Transverse colon (tissue), 4 donors: ENCODE measurements at regions not wholly inside any gene's neighbourhood (a gene's known extent, or its start where the extent isn't known, plus 50 kb on each side); places are given as distances from the start of the nearest gene placed in this dataset.
"Not testable (repeated sequence)": the region's sequence is repeated elsewhere in the genome, so short reads cannot be mapped to it uniquely, and the experiment has no call there.

Experiments used
- DNase-seq: peaks from one replicate; pipeline ENCODE4 v3.0.0-alpha.2; 2019
- H3K27ac ChIP-seq, 4 donors: fragments of 200-600 bp; sonication (generic); 2 replicates each; pipeline ENCODE4 v1.5.1; 2016 to 2018; ENCODE audit warnings: inconsistent platforms in 4 of 4
- H3K27me3 ChIP-seq: fragments of 200-600 bp; sonication (generic); 2 replicates; pipeline ENCODE4 v1.5.1; 2017; ENCODE audit warnings: inconsistent platforms
- H3K36me3 ChIP-seq, 4 donors: fragments of 200-600 bp; sonication (generic); 2 replicates each; pipeline ENCODE4 v1.5.1; 2017 to 2019; ENCODE audit warnings: inconsistent platforms in 4 of 4
- H3K4me1 ChIP-seq, 4 donors: fragments of 200-600 bp; sonication (generic); 2 replicates each; pipeline ENCODE4 v1.5.1; 2017 to 2020; ENCODE audit warnings: inconsistent platforms in 4 of 4
- H3K4me3 ChIP-seq, 4 donors: fragments of 200-600 bp; sonication (generic); 1 replicate in 1 of 4; 2 replicates in 3 of 4; pipeline versions ENCODE4 v1.5.1 to v1.6.1; 2017 to 2019; ENCODE audit warnings: inconsistent platforms in 4 of 4
- H3K9me3 ChIP-seq, 2 donors: fragments of 200-600 bp; sonication (generic); 2 replicates each; pipeline ENCODE4 v1.5.1; 2017 to 2019; ENCODE audit warnings: inconsistent platforms in 2 of 2
- EP300 ChIP-seq: sonication (generic); formaldehyde crosslinking; IDR thresholded peaks from one replicate; pipeline ENCODE4 v1.6.1; 2017; ENCODE audit warnings: antibody characterized with exemption, low read depth
- POLR2A ChIP-seq: fragments of 450-650 bp; IDR thresholded peaks from one replicate; pipeline ENCODE4 v1.6.1; 2016; ENCODE audit warnings: antibody characterized with exemption, mild to moderate bottlenecking, moderate library complexity
- POLR2AphosphoS5 ChIP-seq, 3 donors: sonication (generic); formaldehyde crosslinking; IDR thresholded peaks; one replicate each; pipeline ENCODE4 v1.6.1; 2016; ENCODE audit warnings: antibody characterized with exemption in 3 of 3
- WGBS, 2 donors: methylation state at CpG; one replicate each; pipeline ENCODE4 v1.1.5; 2018; ENCODE audit warnings: low coverage in 1 of 2; 5-methylcytosine and 5-hydroxymethylcytosine counted together
- in situ Hi-C, 4 donors: fragments of 200-750 bp; cut with MboI; loops; one replicate each; pipeline versions ENCODE4 v1.15.0 to v1.15.1; 2017; ENCODE audit warnings: low sequenced_read_pairs in 3 of 4, low pct_ligation_motif_present in 1 of 4, low pct_unique_long_range_greater_than_20kb in 1 of 4
- intact Hi-C: fragments of 100-400 bp; cut with DNase I; formaldehyde crosslinking; loops from one replicate; pipeline ENCODE4 v1.15.1; 2023; ENCODE audit warnings: low total_unique reads
- TF ChIP-seq, protein P1 (sequence below), 5 experiments: fragments of 200-600 bp in 3 of 5; fragments of 450-650 bp in 2 of 5; sonication (generic) in 3 of 5; IDR thresholded peaks; 1 replicate in 2 of 5; 2 replicates in 3 of 5; pipeline ENCODE4 v1.5.1; 2016 to 2017; ENCODE audit warnings: antibody characterized with exemption in 5 of 5, inconsistent platforms in 3 of 5, mild to moderate bottlenecking in 2 of 5, moderate library complexity in 1 of 5

DNA sequence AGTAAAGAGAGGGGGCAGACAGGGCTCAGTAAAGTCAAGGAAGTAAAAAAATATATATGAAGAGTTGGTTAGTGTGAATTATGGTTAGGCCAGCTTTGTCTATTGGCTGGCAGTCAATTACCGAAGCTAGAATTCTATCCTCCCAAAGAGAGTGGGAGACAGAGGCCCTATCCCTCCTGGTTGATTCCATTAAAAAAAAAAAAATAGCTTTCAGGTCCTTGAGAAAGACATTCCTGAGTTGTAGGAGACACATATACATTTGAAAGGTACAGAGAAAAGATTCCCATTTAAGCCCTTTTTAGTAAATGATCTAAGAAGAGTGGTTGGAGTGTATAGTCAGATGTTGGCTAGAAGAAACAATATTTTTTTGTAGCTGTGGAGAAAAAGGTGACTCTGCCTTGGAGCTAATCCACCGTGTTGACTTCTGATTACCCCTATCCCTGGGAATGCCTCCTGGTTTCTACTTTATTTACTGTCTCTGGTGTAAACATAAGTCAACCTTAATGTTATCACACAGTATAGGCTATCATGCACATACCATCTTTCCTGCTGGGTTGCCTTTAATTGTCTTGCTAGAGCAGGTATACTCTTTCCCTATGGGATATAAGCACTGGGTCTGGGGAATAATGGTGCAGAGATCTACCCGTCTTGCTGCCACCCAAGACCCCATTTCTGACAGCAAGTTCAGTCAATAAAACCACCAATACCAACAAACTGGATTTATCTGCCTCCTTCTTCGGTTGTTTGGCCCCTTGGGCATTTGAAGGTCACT lies 859.9 kb upstream of the ATXN7L3B start:
- WGBS, 2 donors = 54 to 60% methylated on average over 3 to 4 of the region's 4 CpGs
- no peaks in the 10 kb centered on the region for H3K27me3 ChIP-seq
- no peak for TF ChIP-seq POLR2A
- no peak for TF ChIP-seq EP300

DNA sequence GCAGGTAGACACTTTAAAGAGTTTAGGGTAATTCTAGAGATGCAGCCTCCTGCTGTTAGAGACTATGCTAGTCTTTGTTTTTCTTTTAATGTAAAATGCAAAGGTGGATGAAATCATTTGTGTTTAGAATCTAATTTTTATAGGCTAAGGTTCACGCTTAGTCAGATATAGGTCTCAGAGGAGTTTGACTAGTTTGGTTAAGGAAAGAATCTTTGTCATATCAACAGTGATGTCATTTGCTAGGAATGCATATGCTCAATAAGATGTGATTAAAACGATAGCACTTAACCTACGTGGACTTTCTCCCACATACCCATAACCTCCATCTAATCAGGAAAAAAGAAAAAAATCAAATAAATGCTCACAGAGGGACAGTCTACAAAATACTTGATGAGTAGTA lies 859.3 kb upstream of the ATXN7L3B start:
- no peaks in the 10 kb centered on the region for H3K4me1 ChIP-seq
- no peaks in the 10 kb centered on the region for H3K9me3 ChIP-seq
- DNase-seq = no peak
- no peaks in the 10 kb centered on the region for H3K27me3 ChIP-seq
- no peak overlapping the region for H3K4me3 ChIP-seq
- intact Hi-C loops (no loop called here), in situ Hi-C loops (no loop called here)
- 66 to 70% methylated on average over 3 of the region's 3 CpGs for WGBS, 2 donors
- H3K27ac ChIP-seq = no peak overlapping the region
- TF ChIP-seq, protein P1, sequence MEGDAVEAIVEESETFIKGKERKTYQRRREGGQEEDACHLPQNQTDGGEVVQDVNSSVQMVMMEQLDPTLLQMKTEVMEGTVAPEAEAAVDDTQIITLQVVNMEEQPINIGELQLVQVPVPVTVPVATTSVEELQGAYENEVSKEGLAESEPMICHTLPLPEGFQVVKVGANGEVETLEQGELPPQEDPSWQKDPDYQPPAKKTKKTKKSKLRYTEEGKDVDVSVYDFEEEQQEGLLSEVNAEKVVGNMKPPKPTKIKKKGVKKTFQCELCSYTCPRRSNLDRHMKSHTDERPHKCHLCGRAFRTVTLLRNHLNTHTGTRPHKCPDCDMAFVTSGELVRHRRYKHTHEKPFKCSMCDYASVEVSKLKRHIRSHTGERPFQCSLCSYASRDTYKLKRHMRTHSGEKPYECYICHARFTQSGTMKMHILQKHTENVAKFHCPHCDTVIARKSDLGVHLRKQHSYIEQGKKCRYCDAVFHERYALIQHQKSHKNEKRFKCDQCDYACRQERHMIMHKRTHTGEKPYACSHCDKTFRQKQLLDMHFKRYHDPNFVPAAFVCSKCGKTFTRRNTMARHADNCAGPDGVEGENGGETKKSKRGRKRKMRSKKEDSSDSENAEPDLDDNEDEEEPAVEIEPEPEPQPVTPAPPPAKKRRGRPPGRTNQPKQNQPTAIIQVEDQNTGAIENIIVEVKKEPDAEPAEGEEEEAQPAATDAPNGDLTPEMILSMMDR (IDR thresholded peaks at IDR 0.05) = no peak
- TF ChIP-seq EP300 (no peak), POLR2A (no peak), POLR2AphosphoS5 (IDR thresholded peaks at IDR 0.05) (no peak)
- no peaks in the 10 kb centered on the region for H3K36me3 ChIP-seq

More for the DNA sequence above, 859.9 kb upstream of the ATXN7L3B start:
- no peak for DNase-seq
- Histone ChIP-seq H3K27ac (no peak overlapping the region), H3K36me3 (no peaks in the 10 kb centered on the region), H3K9me3 (no peaks in the 10 kb centered on the region), H3K4me3 (no peak overlapping the region), H3K4me1 (no peaks in the 10 kb centered on the region)
- intact Hi-C loops (no loop called here), in situ Hi-C loops (no loop called here)

DNA sequence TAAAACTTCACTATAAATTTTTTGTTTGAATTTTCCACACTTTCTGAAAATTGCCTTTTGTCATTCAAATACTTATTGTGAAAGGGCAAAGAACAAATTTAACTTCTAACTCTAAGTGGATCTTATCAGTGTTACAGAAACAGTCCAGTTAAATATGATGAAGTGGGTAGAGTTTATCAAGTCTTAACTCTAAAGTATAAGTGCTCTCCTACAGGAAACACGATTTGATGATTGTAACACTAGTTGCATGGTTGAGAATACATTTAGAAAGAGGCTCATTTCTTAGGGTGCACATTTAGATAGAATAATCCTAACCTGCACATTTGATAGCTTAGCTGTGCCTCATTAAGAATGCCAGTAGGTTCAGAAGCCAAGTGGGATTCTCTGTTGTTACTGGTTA lies 838.3 kb upstream of the ATXN7L3B start:
- DNase-seq = no peak
- no peaks in the 10 kb centered on the region for H3K27me3 ChIP-seq
- no peak overlapping the region for H3K4me3 ChIP-seq
- no peaks in the 10 kb centered on the region for H3K9me3 ChIP-seq
- no peaks in the 10 kb centered on the region for H3K4me1 ChIP-seq
- intact Hi-C loops (no loop called here), in situ Hi-C loops (no loop called here)
- no peaks in the 10 kb centered on the region for H3K36me3 ChIP-seq
- H3K27ac ChIP-seq = no peak overlapping the region
- no peak for TF ChIP-seq EP300
- TF ChIP-seq POLR2AphosphoS5 (IDR thresholded peaks at IDR 0.05) = no peak
- TF ChIP-seq, protein P1 (IDR thresholded peaks at IDR 0.05) = no peak
- TF ChIP-seq POLR2A = no peak
- WGBS, 2 donors = 62% methylated on average over 1 of the region's 1 CpG

DNA sequence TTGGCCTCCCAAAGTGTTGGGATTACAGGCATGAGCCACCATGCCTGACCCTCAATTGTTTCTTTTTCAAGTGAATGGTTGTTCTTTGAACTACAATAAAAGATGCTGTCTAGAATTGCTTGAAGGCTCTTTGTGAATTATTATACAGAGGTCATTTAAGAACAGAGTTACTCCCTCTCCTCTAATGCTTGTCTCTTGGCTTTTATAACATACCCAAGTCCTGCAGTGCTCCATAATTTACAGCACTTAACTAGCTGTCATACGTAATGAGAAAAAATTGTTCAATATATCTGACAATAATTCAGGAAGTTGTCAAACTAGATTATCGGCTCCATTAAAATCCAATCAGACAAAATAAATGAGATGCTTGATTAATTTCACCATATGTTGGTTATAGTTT lies 823.0 kb upstream of the ATXN7L3B start:
- H3K27ac ChIP-seq = no peak overlapping the region
- 82 to 90% methylated on average over 2 of the region's 2 CpGs for WGBS, 2 donors
- no peak overlapping the region for H3K4me3 ChIP-seq
- H3K4me1 ChIP-seq = no peaks in the 10 kb centered on the region
- TF ChIP-seq, protein P1 (IDR thresholded peaks at IDR 0.05) = no peak
- no peak for TF ChIP-seq POLR2A
- no peak for TF ChIP-seq EP300
- no peak for TF ChIP-seq POLR2AphosphoS5 (IDR thresholded peaks at IDR 0.05)
- H3K27me3 ChIP-seq = no peaks in the 10 kb centered on the region
- H3K9me3 ChIP-seq = no peaks in the 10 kb centered on the region
- intact Hi-C loops (no loop called here), in situ Hi-C loops (no loop called here)
- no peak for DNase-seq
- H3K36me3 ChIP-seq = no peaks in the 10 kb centered on the region

DNA sequence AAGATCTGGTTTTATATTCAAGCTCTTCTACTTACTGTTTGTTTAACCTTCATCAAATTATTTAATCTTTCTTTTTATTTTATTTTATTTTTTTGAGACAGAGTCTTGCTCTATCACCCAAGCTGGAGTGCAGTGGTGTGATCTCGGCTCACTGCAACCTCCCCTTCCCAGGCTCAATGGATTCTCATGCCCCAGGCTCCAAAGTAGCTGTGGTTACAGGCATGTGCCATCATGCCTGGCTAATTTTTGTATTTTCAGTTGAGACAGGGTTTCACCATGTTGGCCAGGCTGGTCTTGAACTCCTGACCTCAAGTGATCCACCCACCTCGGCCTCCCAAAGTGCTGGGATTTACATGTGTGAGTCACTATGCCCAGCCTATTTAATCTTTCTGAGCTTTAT lies 821.5 kb upstream of the ATXN7L3B start:
- intact Hi-C loops, DNase-seq, H3K27ac ChIP-seq, H3K27me3 ChIP-seq, H3K4me1 ChIP-seq, H3K9me3 ChIP-seq, H3K4me3 ChIP-seq, in situ Hi-C loops, H3K36me3 ChIP-seq: not testable (repeated sequence)
- WGBS, 2 donors = 45 to 55% methylated on average over 2 of the region's 2 CpGs
